ENCODE measurements at regions not wholly inside any gene's neighbourhood (a gene's known extent, or its start where the extent isn't known, plus 50 kb on each side); places are given as distances from the start of the nearest gene placed in this dataset.
A peak's percentile ranks its signal among the peaks of the same experiment; 100 is the strongest.

- TF ChIP-seq, protein P1, sequence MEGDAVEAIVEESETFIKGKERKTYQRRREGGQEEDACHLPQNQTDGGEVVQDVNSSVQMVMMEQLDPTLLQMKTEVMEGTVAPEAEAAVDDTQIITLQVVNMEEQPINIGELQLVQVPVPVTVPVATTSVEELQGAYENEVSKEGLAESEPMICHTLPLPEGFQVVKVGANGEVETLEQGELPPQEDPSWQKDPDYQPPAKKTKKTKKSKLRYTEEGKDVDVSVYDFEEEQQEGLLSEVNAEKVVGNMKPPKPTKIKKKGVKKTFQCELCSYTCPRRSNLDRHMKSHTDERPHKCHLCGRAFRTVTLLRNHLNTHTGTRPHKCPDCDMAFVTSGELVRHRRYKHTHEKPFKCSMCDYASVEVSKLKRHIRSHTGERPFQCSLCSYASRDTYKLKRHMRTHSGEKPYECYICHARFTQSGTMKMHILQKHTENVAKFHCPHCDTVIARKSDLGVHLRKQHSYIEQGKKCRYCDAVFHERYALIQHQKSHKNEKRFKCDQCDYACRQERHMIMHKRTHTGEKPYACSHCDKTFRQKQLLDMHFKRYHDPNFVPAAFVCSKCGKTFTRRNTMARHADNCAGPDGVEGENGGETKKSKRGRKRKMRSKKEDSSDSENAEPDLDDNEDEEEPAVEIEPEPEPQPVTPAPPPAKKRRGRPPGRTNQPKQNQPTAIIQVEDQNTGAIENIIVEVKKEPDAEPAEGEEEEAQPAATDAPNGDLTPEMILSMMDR (IDR thresholded peaks at IDR 0.05; ENCODE audit: low read depth, low read length): peak; percentile 49
- TF ChIP-seq POLR2A (IDR thresholded peaks at IDR 0.05; ENCODE audit: extremely low read depth, insufficient read length): no peak
Measured at GRCh38 chr1:34549199-34549598, 205.6 kb upstream of the GJB5 start.

All from NB4 (cell line).